NT2/D1 (cell line): ENCODE measurements at regions not wholly inside any gene's neighbourhood (a gene's known extent, or its start where the extent isn't known, plus 50 kb on each side); places are given as distances from the start of the nearest gene placed in this dataset.

ENCODE experiments used
- SUZ12 ChIP-seq: IDR thresholded peaks from 2 replicates; pipeline ENCODE4 v1.6.1; 2011; ENCODE audit not compliant: insufficient read length, insufficient read depth; ENCODE audit errors: extremely low read depth
- YY1 ChIP-seq: IDR thresholded peaks from 2 replicates; pipeline ENCODE4 v1.6.1; 2011; ENCODE audit not compliant: insufficient read length, insufficient read depth

DNA sequence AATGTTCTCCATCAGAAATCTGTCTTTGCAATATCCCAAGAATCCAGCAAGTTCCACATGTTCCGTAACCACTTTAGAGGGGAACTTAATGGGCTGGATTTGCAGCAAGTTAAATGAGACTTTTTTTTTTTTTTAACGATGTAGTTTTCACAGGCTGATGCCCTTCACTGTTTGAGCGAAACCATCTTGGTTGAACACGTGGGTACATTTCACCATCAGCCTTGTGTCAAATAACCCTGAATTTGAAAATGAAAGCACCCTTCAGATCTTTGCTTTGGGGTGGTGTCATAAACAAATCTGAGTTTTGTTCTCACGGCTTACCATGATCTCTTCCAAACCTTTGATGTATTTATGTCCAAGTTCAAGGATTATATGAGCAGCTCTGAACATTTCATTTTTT is 73.7 kb upstream of the EXOC2 start:
- no peak for TF ChIP-seq YY1
- TF ChIP-seq SUZ12 = no peak
